ENCODE measurements at regions not wholly inside any gene's neighbourhood (a gene's known extent, or its start where the extent isn't known, plus 50 kb on each side); places are given as distances from the start of the nearest gene placed in this dataset.

DNA sequence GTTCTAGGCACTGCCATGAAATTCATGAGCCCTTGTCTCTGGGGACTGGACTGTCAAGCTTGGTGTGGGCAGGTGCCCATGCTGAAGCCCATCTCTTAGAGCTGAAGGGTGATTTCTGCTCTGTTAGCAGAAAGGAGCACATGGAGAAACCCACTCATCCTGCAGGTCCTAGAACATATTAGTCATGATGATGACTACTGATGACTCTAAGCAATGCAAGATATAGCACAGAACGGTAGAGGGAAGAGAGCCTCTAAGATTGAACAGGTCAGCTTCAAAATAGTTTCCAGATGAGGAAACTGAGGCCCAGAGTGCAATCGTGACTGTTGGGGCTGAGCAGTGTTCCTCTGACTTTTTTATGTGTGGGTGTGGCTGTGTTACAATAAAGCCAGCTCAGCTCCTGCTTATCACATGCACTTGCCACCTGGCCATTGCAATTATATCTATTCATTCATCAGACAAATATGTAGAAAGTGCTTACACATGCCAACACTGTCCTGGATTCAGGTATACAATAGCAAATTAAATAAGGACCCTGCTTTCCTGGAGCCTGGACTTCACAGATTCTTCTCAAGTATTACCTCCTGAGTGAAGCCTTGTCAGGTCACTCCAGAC is 140.2 kb upstream of the BRINP1 start:
- no peaks in the 10 kb centered on the region for H3K9me3 ChIP-seq (ENCODE audit: control insufficient read depth in 2 of 2, insufficient read depth in 1 of 2, low read depth in 1 of 2, low read length in 1 of 2)
- 44 to 55% methylated on average over 2 of the region's 2 CpGs for WGBS, 2 donors
- H3K27ac ChIP-seq (ENCODE audit: low read depth in 2 of 2, low read length in 1 of 2), result no peak overlapping the region
- H3K4me3 ChIP-seq (ENCODE audit: low read depth in 1 of 2, low read length in 2 of 2), result no peak overlapping the region
- peaks cover 0 to 2% of the 10 kb centered on the region in 2 donors for H3K4me1 ChIP-seq (ENCODE audit: control insufficient read depth in 2 of 2, insufficient read depth in 2 of 2, low read length in 1 of 2)
- H3K27me3 ChIP-seq (ENCODE audit: control insufficient read depth in 1 of 2, insufficient read depth in 2 of 2, low read length in 2 of 2), result no peaks in the 10 kb centered on the region
- H3K36me3 ChIP-seq (ENCODE audit: control insufficient read depth in 2 of 2, insufficient read depth in 2 of 2, low read length in 1 of 2), result no peaks in the 10 kb centered on the region

DNA sequence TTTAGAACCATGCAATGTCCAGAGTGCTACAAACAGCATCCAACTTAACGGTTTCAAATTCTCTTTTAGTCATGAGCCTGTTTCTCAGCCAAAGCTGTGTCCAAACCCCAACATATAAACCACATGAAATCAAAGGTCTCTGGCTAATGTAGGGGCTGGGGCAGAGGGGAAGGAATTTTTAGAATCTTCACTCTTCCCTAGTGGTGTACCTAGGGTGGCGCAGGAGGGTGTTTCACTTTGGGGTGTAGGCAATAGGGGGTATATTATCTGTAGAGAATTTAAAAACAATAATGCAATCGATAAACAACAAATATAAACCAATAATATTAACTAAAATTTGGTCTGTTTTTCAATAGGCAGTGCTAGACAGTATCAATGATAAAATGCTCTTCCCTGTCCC is 132.1 kb upstream of the BRINP1 start:
- no peaks in the 10 kb centered on the region for H3K9me3 ChIP-seq (ENCODE audit: control insufficient read depth in 2 of 2, insufficient read depth in 1 of 2, low read depth in 1 of 2, low read length in 1 of 2)
- H3K27me3 ChIP-seq (ENCODE audit: control insufficient read depth in 1 of 2, insufficient read depth in 2 of 2, low read length in 2 of 2), result no peaks in the 10 kb centered on the region
- H3K36me3 ChIP-seq (ENCODE audit: control insufficient read depth in 2 of 2, insufficient read depth in 2 of 2, low read length in 1 of 2), result no peaks in the 10 kb centered on the region
- no peak overlapping the region for H3K27ac ChIP-seq (ENCODE audit: low read depth in 2 of 2, low read length in 1 of 2)
- no peak overlapping the region for H3K4me3 ChIP-seq (ENCODE audit: low read depth in 1 of 2, low read length in 2 of 2)
- H3K4me1 ChIP-seq (ENCODE audit: control insufficient read depth in 2 of 2, insufficient read depth in 2 of 2, low read length in 1 of 2), result no peaks in the 10 kb centered on the region
- WGBS, 2 donors, result 87 to 88% methylated on average over 3 of the region's 3 CpGs

DNA sequence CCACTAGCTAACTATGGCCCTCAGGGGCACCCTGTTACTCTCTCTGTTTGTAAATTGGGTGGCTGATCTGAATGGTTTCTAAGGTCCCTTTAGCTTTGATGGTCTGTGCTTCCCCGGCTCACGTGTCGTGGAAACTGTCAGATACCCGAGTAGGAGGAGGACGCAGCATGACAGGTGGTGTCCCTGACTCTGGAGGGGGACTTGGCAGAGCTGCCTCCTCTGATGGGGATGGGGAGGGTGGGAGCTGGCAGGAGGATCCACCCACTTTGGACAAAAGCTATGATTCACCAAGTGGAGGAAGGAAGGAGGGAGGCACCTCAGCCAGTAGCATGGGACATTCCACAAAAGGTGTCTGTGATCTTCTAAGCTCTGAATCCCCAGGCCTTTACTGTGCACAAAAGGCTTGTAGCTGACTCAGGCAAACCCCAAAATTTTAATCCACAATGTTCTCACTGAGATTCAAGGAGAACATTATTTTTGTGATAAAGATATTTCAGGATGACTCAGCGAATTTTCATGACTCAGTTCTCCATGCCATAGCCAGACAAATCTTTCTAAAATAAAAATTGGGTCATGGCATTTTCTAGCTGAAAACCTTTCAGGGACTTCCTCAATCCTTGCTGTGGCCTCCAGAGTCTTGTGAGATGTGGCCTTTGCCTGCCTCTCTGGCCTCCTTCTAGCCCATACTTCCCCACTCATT is 131.0 kb upstream of the BRINP1 start:
- Histone ChIP-seq H3K27me3 (ENCODE audit: control insufficient read depth in 1 of 2, insufficient read depth in 2 of 2, low read length in 2 of 2) (no peaks in the 10 kb centered on the region), H3K9me3 (ENCODE audit: control insufficient read depth in 2 of 2, insufficient read depth in 1 of 2, low read depth in 1 of 2, low read length in 1 of 2) (no peaks in the 10 kb centered on the region), H3K4me1 (ENCODE audit: control insufficient read depth in 2 of 2, insufficient read depth in 2 of 2, low read length in 1 of 2) (no peaks in the 10 kb centered on the region), H3K27ac (ENCODE audit: low read depth in 2 of 2, low read length in 1 of 2) (no peak overlapping the region), H3K36me3 (ENCODE audit: control insufficient read depth in 2 of 2, insufficient read depth in 2 of 2, low read length in 1 of 2) (no peaks in the 10 kb centered on the region), H3K4me3 (ENCODE audit: low read depth in 1 of 2, low read length in 2 of 2) (no peak overlapping the region)
- 82 to 83% methylated on average over 6 of the region's 6 CpGs for WGBS, 2 donors

DNA sequence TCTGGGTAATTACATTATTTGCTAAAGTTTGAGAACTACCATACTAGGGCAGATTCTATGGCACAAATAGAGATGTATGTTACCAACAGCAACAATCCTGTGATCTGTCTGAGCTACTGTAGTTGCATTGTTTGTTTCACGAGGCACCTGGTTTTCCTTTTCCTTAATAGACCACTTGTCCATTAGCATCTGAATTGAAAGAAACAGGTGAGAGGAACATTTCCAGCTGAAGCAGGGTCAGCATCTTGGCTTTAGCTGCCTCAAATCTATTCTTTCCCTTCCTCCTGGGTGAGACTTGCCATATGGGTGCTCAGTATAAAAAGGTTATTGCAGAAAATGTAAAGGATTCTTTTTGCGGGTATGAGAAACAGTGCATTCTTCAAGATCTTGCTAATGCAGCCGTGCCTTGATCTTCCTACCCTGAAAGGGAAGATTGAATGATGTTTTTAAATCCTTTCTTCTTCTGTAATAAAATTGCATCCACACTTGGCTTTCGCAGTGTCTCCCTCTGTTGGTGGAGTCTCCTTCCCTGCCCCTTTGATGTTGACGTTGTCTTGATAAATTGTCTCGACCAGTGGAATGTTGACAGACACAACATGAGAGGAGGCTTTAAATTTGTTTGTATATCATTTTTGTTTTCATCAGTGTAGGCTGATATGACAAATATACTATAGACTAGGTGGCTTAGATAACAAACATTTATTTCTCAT is 118.0 kb upstream of the BRINP1 start:
- 58 to 62% methylated on average over 6 of the region's 6 CpGs for WGBS, 2 donors
- no peaks in the 10 kb centered on the region for H3K27me3 ChIP-seq (ENCODE audit: control insufficient read depth in 1 of 2, insufficient read depth in 2 of 2, low read length in 2 of 2)
- H3K36me3 ChIP-seq (ENCODE audit: control insufficient read depth in 2 of 2, insufficient read depth in 2 of 2, low read length in 1 of 2), result no peaks in the 10 kb centered on the region
- H3K4me1 ChIP-seq (ENCODE audit: control insufficient read depth in 2 of 2, insufficient read depth in 2 of 2, low read length in 1 of 2), result no peaks in the 10 kb centered on the region
- no peaks in the 10 kb centered on the region for H3K9me3 ChIP-seq (ENCODE audit: control insufficient read depth in 2 of 2, insufficient read depth in 1 of 2, low read depth in 1 of 2, low read length in 1 of 2)
- H3K4me3 ChIP-seq (ENCODE audit: low read depth in 1 of 2, low read length in 2 of 2), result no peak overlapping the region
- no peak overlapping the region for H3K27ac ChIP-seq (ENCODE audit: low read depth in 2 of 2, low read length in 1 of 2)

DNA sequence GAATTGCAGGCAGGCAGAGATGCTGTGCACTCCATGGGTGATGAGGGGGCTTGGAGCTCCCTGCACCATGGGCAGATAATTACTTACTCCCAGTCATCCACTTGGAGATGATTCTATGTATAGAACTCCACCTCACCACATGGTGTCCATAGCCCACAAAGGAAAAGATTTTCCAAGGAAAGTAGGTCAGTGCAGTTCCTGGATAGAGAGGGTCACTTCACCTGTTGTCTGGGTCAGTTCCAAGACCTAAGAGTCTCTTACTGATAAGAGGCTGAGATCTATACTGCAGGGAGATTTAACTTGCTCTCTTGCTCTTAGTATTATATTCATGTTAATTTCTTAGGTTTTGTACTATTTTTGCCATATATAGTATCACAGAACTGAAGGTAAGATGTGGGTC is 113.9 kb upstream of the BRINP1 start:
- H3K4me3 ChIP-seq (ENCODE audit: low read depth in 1 of 2, low read length in 2 of 2), result no peak overlapping the region
- no peaks in the 10 kb centered on the region for H3K4me1 ChIP-seq (ENCODE audit: control insufficient read depth in 2 of 2, insufficient read depth in 2 of 2, low read length in 1 of 2)
- no peaks in the 10 kb centered on the region for H3K9me3 ChIP-seq (ENCODE audit: control insufficient read depth in 2 of 2, insufficient read depth in 1 of 2, low read depth in 1 of 2, low read length in 1 of 2)
- H3K36me3 ChIP-seq (ENCODE audit: control insufficient read depth in 2 of 2, insufficient read depth in 2 of 2, low read length in 1 of 2), result no peaks in the 10 kb centered on the region
- no peaks in the 10 kb centered on the region for H3K27me3 ChIP-seq (ENCODE audit: control insufficient read depth in 1 of 2, insufficient read depth in 2 of 2, low read length in 2 of 2)
- H3K27ac ChIP-seq (ENCODE audit: low read depth in 2 of 2, low read length in 1 of 2), result no peak overlapping the region

DNA sequence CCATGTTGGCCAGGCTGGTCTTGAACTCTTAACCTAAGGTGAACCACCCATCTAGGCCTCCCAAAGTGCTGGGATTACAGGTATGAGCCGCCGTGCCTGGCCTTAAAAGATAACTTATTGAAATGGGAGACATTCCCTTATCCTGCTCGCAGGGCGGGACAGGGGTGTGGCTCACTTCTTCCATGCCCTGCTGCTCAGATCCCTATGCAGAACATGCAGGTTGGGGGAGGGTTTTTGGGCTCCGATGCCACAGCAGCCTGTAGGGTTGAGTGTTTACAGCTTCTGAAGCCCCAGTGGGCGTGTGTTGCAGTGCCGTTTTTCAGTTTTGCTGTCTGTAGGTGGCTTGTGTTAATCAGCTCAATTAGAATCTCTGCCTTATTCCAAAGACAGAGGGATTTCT is 108.0 kb upstream of the BRINP1 start:
- Histone ChIP-seq H3K27ac (ENCODE audit: low read depth in 2 of 2, low read length in 1 of 2) (no peak overlapping the region), H3K9me3 (ENCODE audit: control insufficient read depth in 2 of 2, insufficient read depth in 1 of 2, low read depth in 1 of 2, low read length in 1 of 2) (no peaks in the 10 kb centered on the region), H3K4me3 (ENCODE audit: low read depth in 1 of 2, low read length in 2 of 2) (no peak overlapping the region), H3K36me3 (ENCODE audit: control insufficient read depth in 2 of 2, insufficient read depth in 2 of 2, low read length in 1 of 2) (no peaks in the 10 kb centered on the region), H3K4me1 (ENCODE audit: control insufficient read depth in 2 of 2, insufficient read depth in 2 of 2, low read length in 1 of 2) (no peaks in the 10 kb centered on the region), H3K27me3 (ENCODE audit: control insufficient read depth in 1 of 2, insufficient read depth in 2 of 2, low read length in 2 of 2) (no peaks in the 10 kb centered on the region)
- whole genome bisulfite sequencing, 2 donors, result 72 to 86% methylated on average over 7 of the region's 7 CpGs

DNA sequence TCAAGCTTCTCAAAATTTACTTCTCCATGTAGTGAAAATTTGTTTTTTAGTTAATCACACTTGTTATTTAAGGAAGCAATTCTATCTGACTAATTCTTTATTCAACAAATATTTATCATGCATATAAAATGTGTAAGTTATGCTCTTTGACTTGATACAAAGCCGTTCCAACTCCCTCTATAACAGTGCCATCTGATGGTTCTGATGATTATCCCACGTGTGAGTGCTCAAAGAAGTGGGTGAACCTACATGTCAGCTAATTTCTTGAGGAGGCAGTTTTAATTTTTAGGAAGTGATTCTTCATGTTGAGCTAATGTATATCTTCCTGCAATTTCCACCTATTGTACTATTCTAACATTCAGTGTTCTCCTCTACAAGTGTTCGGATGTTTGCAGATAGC is 88.8 kb upstream of the BRINP1 start:
- H3K4me1 ChIP-seq (ENCODE audit: control insufficient read depth in 2 of 2, insufficient read depth in 2 of 2, low read length in 1 of 2), result no peaks in the 10 kb centered on the region

DNA sequence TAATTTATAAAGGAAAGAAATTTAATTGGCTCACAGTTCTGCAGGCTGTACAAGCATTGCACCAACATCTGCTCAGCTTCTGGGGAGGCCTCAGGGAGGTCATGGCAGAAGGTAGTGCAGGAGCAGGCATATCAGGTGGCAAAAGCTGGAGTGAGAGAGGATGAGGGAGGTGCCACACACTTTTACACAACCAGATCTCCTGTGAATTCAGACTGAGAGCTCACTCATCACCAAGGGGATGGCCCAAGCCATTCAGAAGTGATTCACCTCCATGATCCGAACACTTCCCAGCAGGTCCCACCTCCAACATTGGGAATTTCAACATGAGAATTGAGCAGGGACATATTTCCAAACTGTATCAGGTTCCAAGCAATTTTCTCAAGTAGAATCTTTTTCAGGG is 84.7 kb upstream of the BRINP1 start:
- Histone ChIP-seq H3K4me3 (ENCODE audit: low read depth in 1 of 2, low read length in 2 of 2) (no peak overlapping the region), H3K27ac (ENCODE audit: low read depth in 2 of 2, low read length in 1 of 2) (no peak overlapping the region), H3K9me3 (ENCODE audit: control insufficient read depth in 2 of 2, insufficient read depth in 1 of 2, low read depth in 1 of 2, low read length in 1 of 2) (no peaks in the 10 kb centered on the region), H3K27me3 (ENCODE audit: control insufficient read depth in 1 of 2, insufficient read depth in 2 of 2, low read length in 2 of 2) (no peaks in the 10 kb centered on the region), H3K36me3 (ENCODE audit: control insufficient read depth in 2 of 2, insufficient read depth in 2 of 2, low read length in 1 of 2) (no peaks in the 10 kb centered on the region), H3K4me1 (ENCODE audit: control insufficient read depth in 2 of 2, insufficient read depth in 2 of 2, low read length in 1 of 2) (no peaks in the 10 kb centered on the region)
- WGBS, 2 donors, result 48 to 59% methylated on average over 1 of the region's 1 CpG

More for the DNA sequence above, 88.8 kb upstream of the BRINP1 start:
- Histone ChIP-seq H3K4me3 (ENCODE audit: low read depth in 1 of 2, low read length in 2 of 2) (no peak overlapping the region), H3K36me3 (ENCODE audit: control insufficient read depth in 2 of 2, insufficient read depth in 2 of 2, low read length in 1 of 2) (no peaks in the 10 kb centered on the region), H3K27ac (ENCODE audit: low read depth in 2 of 2, low read length in 1 of 2) (no peak overlapping the region), H3K27me3 (ENCODE audit: control insufficient read depth in 1 of 2, insufficient read depth in 2 of 2, low read length in 2 of 2) (no peaks in the 10 kb centered on the region), H3K9me3 (ENCODE audit: control insufficient read depth in 2 of 2, insufficient read depth in 1 of 2, low read depth in 1 of 2, low read length in 1 of 2) (no peaks in the 10 kb centered on the region)
- 48 to 60% methylated on average over 3 of the region's 3 CpGs for WGBS, 2 donors

DNA sequence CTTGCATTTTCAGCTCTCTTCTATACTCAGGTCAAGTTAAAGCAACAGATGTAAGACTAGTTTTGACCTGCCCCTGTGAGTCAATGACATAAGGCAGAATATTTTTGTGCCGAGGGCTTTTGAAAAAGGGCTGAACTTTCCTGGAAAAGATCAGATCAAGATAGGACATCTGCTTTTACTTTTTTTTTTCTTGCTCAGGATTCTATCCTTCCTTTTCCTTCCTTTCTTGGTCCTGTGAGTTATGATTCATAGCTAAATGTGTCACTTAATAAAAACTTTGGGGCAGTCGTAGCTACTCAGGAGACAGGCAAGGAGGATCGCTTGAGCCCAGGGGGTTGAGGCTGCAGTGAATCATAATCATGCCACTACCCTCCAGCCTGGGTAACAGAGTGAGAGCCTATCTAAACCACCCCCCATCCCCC is 84.3 kb upstream of the BRINP1 start:
- no peaks in the 10 kb centered on the region for H3K9me3 ChIP-seq (ENCODE audit: control insufficient read depth in 2 of 2, insufficient read depth in 1 of 2, low read depth in 1 of 2, low read length in 1 of 2)
- 45 to 48% methylated on average over 3 of the region's 3 CpGs for WGBS, 2 donors
- H3K4me1 ChIP-seq (ENCODE audit: control insufficient read depth in 2 of 2, insufficient read depth in 2 of 2, low read length in 1 of 2), result no peaks in the 10 kb centered on the region
- H3K27ac ChIP-seq (ENCODE audit: low read depth in 2 of 2, low read length in 1 of 2), result no peak overlapping the region
- no peaks in the 10 kb centered on the region for H3K27me3 ChIP-seq (ENCODE audit: control insufficient read depth in 1 of 2, insufficient read depth in 2 of 2, low read length in 2 of 2)
- no peaks in the 10 kb centered on the region for H3K36me3 ChIP-seq (ENCODE audit: control insufficient read depth in 2 of 2, insufficient read depth in 2 of 2, low read length in 1 of 2)
- H3K4me3 ChIP-seq (ENCODE audit: low read depth in 1 of 2, low read length in 2 of 2), result no peak overlapping the region

DNA sequence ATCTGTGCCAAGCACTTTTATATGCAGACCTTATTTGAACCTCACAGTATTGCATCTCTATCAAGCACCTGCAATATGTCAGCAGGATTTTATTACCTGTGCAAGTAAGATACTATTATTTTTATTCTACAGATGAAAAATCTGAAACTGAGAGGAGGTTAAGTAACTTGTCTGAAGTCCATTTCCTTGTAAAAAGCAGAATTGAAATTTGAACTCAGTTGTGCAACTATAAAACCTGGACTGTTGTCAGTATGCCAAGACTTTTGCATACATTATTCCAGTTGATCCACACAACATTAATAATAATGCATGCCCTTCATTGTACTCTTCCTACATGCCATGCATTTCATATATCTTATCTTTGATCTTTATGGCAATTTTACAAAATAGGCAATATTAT is 82.2 kb upstream of the BRINP1 start:
- no peaks in the 10 kb centered on the region for H3K4me1 ChIP-seq (ENCODE audit: control insufficient read depth in 2 of 2, insufficient read depth in 2 of 2, low read length in 1 of 2)
- peaks cover 0 to under 1% of the 10 kb centered on the region in 2 donors for H3K27me3 ChIP-seq (ENCODE audit: control insufficient read depth in 1 of 2, insufficient read depth in 2 of 2, low read length in 2 of 2)
- no peaks in the 10 kb centered on the region for H3K36me3 ChIP-seq (ENCODE audit: control insufficient read depth in 2 of 2, insufficient read depth in 2 of 2, low read length in 1 of 2)
- H3K4me3 ChIP-seq (ENCODE audit: low read depth in 1 of 2, low read length in 2 of 2), result no peak overlapping the region
- no peak overlapping the region for H3K27ac ChIP-seq (ENCODE audit: low read depth in 2 of 2, low read length in 1 of 2)
- no peaks in the 10 kb centered on the region for H3K9me3 ChIP-seq (ENCODE audit: control insufficient read depth in 2 of 2, insufficient read depth in 1 of 2, low read depth in 1 of 2, low read length in 1 of 2)
